Endothelial cell (in vitro differentiated cells): ENCODE measurements at regions not wholly inside any gene's neighbourhood (a gene's known extent, or its start where the extent isn't known, plus 50 kb on each side); places are given as distances from the start of the nearest gene placed in this dataset.

ENCODE experiments used
- DNase-seq: peaks from one replicate; pipeline ENCODE4 v3.0.0; 2021; ENCODE audit warnings: low spot score
- H3K27ac Mint-ChIP-seq: one replicate; pipeline ENCODE4 v1.8.0; 2021; ENCODE audit warnings: mixed read lengths, inconsistent platforms; ENCODE audit not compliant: unreplicated experiment
- H3K27me3 Mint-ChIP-seq: one replicate; pipeline ENCODE4 v1.8.0; 2021; ENCODE audit warnings: mild to moderate bottlenecking, moderate library complexity, mixed read lengths, inconsistent platforms; ENCODE audit not compliant: unreplicated experiment
- H3K36me3 Mint-ChIP-seq: one replicate; pipeline ENCODE4 v1.8.0; 2021; ENCODE audit warnings: mild to moderate bottlenecking, low read depth, mixed read lengths, inconsistent platforms; ENCODE audit not compliant: unreplicated experiment
- H3K4me1 Mint-ChIP-seq: one replicate; pipeline ENCODE4 v1.8.0; 2021; ENCODE audit warnings: mild to moderate bottlenecking, mixed read lengths, inconsistent platforms; ENCODE audit not compliant: unreplicated experiment
- H3K4me3 Mint-ChIP-seq: one replicate; pipeline ENCODE4 v1.8.0; 2021; ENCODE audit warnings: mild to moderate bottlenecking, mixed read lengths, inconsistent platforms; ENCODE audit not compliant: unreplicated experiment
- H3K9me3 Mint-ChIP-seq: one replicate; pipeline ENCODE4 v1.8.0; 2021; ENCODE audit warnings: mixed read lengths, inconsistent platforms; ENCODE audit not compliant: unreplicated experiment
- TF ChIP-seq, protein P1 (sequence below): fragments of 200-600 bp; sonication (generic); IDR thresholded peaks from one replicate; pipeline ENCODE4 v1.5.0; 2021; ENCODE audit warnings: antibody characterized with exemption; ENCODE audit not compliant: unreplicated experiment

GRCh38 chr10:120262857-120263547 lies 194.0 kb upstream of the PLPP4 start:
- Mint-ChIP-seq H3K27ac (no peak overlapping the region), H3K4me1 (no peaks in the 10 kb centered on the region), H3K36me3 (no peaks in the 10 kb centered on the region), H3K4me3 (no peak overlapping the region), H3K9me3 (no peaks in the 10 kb centered on the region), H3K27me3 (no peaks in the 10 kb centered on the region)
- DNase-seq = no peak
- TF ChIP-seq, protein P1, sequence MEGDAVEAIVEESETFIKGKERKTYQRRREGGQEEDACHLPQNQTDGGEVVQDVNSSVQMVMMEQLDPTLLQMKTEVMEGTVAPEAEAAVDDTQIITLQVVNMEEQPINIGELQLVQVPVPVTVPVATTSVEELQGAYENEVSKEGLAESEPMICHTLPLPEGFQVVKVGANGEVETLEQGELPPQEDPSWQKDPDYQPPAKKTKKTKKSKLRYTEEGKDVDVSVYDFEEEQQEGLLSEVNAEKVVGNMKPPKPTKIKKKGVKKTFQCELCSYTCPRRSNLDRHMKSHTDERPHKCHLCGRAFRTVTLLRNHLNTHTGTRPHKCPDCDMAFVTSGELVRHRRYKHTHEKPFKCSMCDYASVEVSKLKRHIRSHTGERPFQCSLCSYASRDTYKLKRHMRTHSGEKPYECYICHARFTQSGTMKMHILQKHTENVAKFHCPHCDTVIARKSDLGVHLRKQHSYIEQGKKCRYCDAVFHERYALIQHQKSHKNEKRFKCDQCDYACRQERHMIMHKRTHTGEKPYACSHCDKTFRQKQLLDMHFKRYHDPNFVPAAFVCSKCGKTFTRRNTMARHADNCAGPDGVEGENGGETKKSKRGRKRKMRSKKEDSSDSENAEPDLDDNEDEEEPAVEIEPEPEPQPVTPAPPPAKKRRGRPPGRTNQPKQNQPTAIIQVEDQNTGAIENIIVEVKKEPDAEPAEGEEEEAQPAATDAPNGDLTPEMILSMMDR = no peak

GRCh38 chr10:120266022-120266421 lies 191.0 kb upstream of the PLPP4 start:
- H3K4me1 Mint-ChIP-seq = no peaks in the 10 kb centered on the region
- H3K9me3 Mint-ChIP-seq = no peaks in the 10 kb centered on the region
- TF ChIP-seq, protein P1 = no peak
- H3K27me3 Mint-ChIP-seq = no peaks in the 10 kb centered on the region
- DNase-seq = no peak
- H3K4me3 Mint-ChIP-seq = no peak overlapping the region
- H3K27ac Mint-ChIP-seq = no peak overlapping the region
- no peaks in the 10 kb centered on the region for H3K36me3 Mint-ChIP-seq

GRCh38 chr10:120270906-120271305 lies 186.1 kb upstream of the PLPP4 start:
- H3K36me3 Mint-ChIP-seq = no peaks in the 10 kb centered on the region
- no peak overlapping the region for H3K4me3 Mint-ChIP-seq

DNA sequence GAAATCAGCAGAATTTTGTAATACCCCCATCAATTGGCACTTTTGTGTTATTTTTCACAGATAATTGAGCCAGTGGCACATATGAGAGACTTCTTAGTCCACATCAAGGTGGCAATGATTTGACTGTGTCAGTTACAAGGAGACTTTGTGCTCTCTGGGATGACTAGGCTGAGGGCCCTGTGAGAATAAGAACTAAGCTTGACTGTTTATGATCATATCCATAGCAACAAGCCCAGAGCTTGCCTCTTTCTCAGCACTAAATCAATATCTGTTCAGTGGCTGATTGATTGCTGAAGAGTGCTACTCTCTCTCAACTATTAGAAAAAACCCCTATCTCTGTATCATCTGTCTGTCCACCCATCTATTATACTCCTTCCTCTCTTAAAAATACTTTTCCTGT lies 185.3 kb upstream of the PLPP4 start:
- TF ChIP-seq, protein P1 = no peak
- DNase-seq = no peak
- Mint-ChIP-seq H3K4me3 (no peak overlapping the region), H3K9me3 (no peaks in the 10 kb centered on the region), H3K36me3 (no peaks in the 10 kb centered on the region), H3K27me3 (no peaks in the 10 kb centered on the region), H3K4me1 (no peaks in the 10 kb centered on the region), H3K27ac (no peak overlapping the region)

More at GRCh38 chr10:120270906-120271305, 186.1 kb upstream of the PLPP4 start:
- Mint-ChIP-seq H3K27me3 (no peaks in the 10 kb centered on the region), H3K9me3 (no peaks in the 10 kb centered on the region), H3K4me1 (no peaks in the 10 kb centered on the region), H3K27ac (no peak overlapping the region)
- DNase-seq = no peak
- TF ChIP-seq, protein P1 = no peak

GRCh38 chr10:120272350-120272749 lies 184.7 kb upstream of the PLPP4 start:
- TF ChIP-seq, protein P1 = no peak
- DNase-seq = no peak
- Mint-ChIP-seq H3K4me1 (no peaks in the 10 kb centered on the region), H3K4me3 (no peak overlapping the region), H3K27ac (no peak overlapping the region), H3K27me3 (peaks cover 2% of the 10 kb centered on the region), H3K36me3 (no peaks in the 10 kb centered on the region), H3K9me3 (no peaks in the 10 kb centered on the region)
